GM12891 (cell line): ENCODE measurements at regions not wholly inside any gene's neighbourhood (a gene's known extent, or its start where the extent isn't known, plus 50 kb on each side); places are given as distances from the start of the nearest gene placed in this dataset.

Experiments used
- POLR2A ChIP-seq: IDR thresholded peaks from 2 replicates; pipeline ENCODE4 v1.6.1; 2011; ENCODE audit warnings: low read depth, low read length, control low read depth
- POLR2AphosphoS5 ChIP-seq: IDR thresholded peaks from 2 replicates; pipeline ENCODE4 v1.6.1; 2011; ENCODE audit warnings: low read depth, low read length, control low read depth

DNA sequence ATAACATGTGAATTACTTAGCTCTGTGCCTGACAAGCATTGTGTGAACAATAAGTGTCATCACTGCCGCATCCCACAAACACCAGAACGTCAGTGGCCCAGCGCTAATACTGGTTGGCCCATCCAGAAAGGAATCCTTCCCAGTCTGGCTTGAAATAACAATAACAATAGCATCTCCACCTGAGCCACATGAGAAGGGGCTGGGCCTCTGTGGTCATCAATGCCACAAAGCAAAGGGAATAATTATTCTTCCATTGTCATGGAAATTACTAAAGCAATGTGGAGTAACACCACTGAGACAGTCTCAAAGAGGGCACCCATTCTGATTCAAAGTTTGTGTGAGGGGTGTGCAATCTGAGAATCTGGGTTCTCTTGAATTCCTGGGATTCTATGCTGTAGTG, 105.7 kb upstream of the INHBA start:
- TF ChIP-seq POLR2AphosphoS5 (no peak), POLR2A (no peak)
